ENCODE measurements at regions not wholly inside any gene's neighbourhood (a gene's known extent, or its start where the extent isn't known, plus 50 kb on each side); places are given as distances from the start of the nearest gene placed in this dataset.

DNA sequence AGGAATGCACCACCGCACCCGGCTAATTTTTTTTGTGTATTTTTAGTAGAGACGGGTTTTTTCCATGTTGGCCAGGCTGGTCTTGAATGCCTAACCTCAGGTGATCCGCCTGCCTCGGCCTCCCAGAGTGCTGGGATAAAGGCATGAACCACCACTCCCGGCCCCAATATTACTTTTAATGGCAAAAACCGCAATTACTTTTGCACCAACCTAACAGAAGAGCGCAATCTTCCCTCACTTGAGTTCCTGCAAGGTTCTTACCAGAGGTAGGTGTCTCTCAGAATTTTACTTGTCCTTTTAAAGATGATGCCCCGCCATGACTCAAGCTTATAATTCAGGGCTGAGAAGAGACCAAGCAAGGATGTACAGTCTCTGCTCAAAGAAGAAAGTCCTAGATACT lies 1774.1 kb upstream of the PCDH20 start:
- H3K4me1 Mint-ChIP-seq (ENCODE audit: low read depth), result peaks cover 9% of the 10 kb centered on the region; the same call in 1 of the 2 replicates
- peaks cover 12% of the 10 kb centered on the region for H3K9me3 Mint-ChIP-seq
- H3K36me3 Mint-ChIP-seq (ENCODE audit: low read depth), result no peaks in the 10 kb centered on the region
- H3K27ac Mint-ChIP-seq, result no peak overlapping the region
- no peak for DNase-seq
- H3K27me3 Mint-ChIP-seq (ENCODE audit: insufficient read depth), result 0 out of 2 replicates have a peak, but pooled peaks cover 2% of the 10 kb centered on the region
- no peak overlapping the region for H3K4me3 Mint-ChIP-seq
- TF ChIP-seq, protein P1, sequence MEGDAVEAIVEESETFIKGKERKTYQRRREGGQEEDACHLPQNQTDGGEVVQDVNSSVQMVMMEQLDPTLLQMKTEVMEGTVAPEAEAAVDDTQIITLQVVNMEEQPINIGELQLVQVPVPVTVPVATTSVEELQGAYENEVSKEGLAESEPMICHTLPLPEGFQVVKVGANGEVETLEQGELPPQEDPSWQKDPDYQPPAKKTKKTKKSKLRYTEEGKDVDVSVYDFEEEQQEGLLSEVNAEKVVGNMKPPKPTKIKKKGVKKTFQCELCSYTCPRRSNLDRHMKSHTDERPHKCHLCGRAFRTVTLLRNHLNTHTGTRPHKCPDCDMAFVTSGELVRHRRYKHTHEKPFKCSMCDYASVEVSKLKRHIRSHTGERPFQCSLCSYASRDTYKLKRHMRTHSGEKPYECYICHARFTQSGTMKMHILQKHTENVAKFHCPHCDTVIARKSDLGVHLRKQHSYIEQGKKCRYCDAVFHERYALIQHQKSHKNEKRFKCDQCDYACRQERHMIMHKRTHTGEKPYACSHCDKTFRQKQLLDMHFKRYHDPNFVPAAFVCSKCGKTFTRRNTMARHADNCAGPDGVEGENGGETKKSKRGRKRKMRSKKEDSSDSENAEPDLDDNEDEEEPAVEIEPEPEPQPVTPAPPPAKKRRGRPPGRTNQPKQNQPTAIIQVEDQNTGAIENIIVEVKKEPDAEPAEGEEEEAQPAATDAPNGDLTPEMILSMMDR (IDR thresholded peaks at IDR 0.05), result no peak

DNA sequence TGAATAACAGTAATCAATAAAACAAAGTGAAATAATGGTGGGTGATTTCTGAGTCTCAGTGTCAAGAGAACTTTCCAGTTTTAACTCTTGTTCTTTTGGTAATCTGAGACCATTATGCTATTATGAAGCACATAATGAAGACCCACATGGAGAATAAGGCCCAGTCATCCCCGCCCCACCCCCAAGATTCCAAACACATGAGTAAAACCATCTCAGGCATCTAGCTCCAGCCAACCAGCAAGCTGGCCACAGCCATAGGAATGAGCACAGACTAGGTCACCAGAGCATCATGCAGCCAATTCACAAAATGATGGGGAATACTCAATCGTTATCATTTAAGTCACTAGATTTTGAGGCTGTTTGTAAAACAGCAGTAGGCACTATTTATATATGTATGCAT lies 1769.0 kb upstream of the PCDH20 start:
- Mint-ChIP-seq H3K4me1 (ENCODE audit: low read depth) (peaks cover 5% of the 10 kb centered on the region; the same call in 1 of the 2 replicates), H3K36me3 (ENCODE audit: low read depth) (no peaks in the 10 kb centered on the region), H3K27me3 (ENCODE audit: insufficient read depth) (0 out of 2 replicates have a peak, but pooled peaks cover 2% of the 10 kb centered on the region), H3K4me3 (no peak overlapping the region), H3K9me3 (peaks cover 25% of the 10 kb centered on the region), H3K27ac (peak overlapping the region; percentile 20; the same call in 1 of the 2 replicates)
- TF ChIP-seq, protein P1 (IDR thresholded peaks at IDR 0.05), result no peak
- no peak for DNase-seq

DNA sequence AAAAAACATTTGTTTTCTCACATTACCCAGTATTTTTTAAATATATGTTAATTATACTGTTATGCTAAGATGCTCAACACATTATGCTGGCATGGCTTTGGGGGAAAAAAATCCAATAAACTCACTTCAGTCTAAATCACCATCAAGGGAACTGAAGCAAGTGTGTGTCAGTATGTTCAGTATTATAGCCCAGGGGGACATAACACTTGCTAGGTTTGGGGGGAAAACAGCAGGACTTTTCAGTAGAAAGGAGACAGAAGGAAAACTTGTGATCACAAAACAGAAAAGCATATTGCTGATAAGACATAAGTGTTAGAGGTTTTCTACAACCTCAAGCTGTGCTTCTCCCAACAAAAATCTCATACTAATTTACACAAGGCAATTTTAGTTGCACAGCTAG lies 1759.9 kb upstream of the PCDH20 start:
- Mint-ChIP-seq H3K27me3 (ENCODE audit: insufficient read depth) (no peaks in the 10 kb centered on the region; the same call in 1 of the 2 replicates), H3K4me3 (no peak overlapping the region), H3K9me3 (peaks cover 38% of the 10 kb centered on the region), H3K27ac (no peak overlapping the region), H3K4me1 (ENCODE audit: low read depth) (no peaks in the 10 kb centered on the region), H3K36me3 (ENCODE audit: low read depth) (no peaks in the 10 kb centered on the region)
- TF ChIP-seq, protein P1 (IDR thresholded peaks at IDR 0.05), result no peak
- DNase-seq, result no peak

DNA sequence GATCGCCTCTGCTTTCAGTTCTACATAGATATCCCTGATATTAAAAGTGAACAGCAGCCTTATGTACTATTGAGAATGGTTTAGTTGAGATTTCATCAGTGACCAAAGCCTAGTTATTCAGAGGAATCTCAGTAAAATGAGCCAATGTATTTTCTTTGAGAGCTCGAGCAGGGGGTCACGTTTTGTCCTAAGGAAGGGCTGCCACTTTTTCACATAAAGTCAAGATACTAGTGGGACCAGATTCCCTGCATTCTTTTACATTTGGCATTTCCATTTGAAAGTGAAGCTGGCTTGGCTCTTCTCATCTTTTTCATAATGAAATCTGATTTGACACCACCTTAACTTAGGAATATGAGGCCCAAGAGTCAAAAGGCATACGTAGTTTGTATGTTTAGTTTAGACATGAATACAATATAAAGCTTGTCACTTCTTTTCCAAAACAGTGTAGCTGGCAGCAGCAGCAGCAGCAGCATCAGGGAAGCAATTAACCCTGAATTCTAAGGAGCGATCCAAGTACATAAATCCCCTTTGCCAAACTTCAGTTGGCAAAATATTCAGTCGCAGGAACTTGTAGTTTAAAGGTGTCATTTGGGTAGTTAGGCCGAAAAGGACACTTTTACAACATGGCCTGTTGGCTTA lies 1752.2 kb upstream of the PCDH20 start:
- Mint-ChIP-seq H3K36me3 (ENCODE audit: low read depth) (no peaks in the 10 kb centered on the region), H3K27me3 (ENCODE audit: insufficient read depth) (no peaks in the 10 kb centered on the region; the same call in 1 of the 2 replicates), H3K9me3 (peaks cover 17% of the 10 kb centered on the region), H3K27ac (no peak overlapping the region), H3K4me1 (ENCODE audit: low read depth) (no peaks in the 10 kb centered on the region), H3K4me3 (no peak overlapping the region)
- TF ChIP-seq, protein P1 (IDR thresholded peaks at IDR 0.05), result no peak
- DNase-seq, result no peak

DNA sequence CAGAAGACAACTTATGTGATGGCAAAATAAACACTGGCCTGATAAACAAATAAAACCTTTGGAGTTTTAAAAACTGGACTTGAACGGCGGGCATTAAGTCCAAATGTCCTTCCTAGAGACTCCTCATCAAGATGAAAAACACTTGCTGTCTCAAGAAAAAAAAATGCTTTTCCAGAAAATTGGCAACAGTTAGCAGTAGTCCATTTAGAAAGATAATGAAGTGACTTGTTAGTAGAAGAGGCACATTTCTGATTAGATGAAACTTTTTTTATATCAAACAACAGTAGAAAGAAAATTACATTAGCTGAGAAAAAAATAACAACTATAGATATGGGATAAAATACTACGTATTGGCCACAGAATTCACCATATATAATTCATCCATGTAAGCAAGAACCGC lies 1750.7 kb upstream of the PCDH20 start:
- H3K36me3 Mint-ChIP-seq (ENCODE audit: low read depth), result no peaks in the 10 kb centered on the region
- H3K4me1 Mint-ChIP-seq (ENCODE audit: low read depth), result no peaks in the 10 kb centered on the region
- no peak for DNase-seq

More for the DNA sequence above, 1750.7 kb upstream of the PCDH20 start:
- Mint-ChIP-seq H3K9me3 (peaks cover 20% of the 10 kb centered on the region), H3K27me3 (ENCODE audit: insufficient read depth) (no peaks in the 10 kb centered on the region; the same call in 1 of the 2 replicates), H3K4me3 (no peak overlapping the region), H3K27ac (no peak overlapping the region)
- TF ChIP-seq, protein P1 (IDR thresholded peaks at IDR 0.05), result no peak
